ENCODE measurements at regions not wholly inside any gene's neighbourhood (a gene's known extent, or its start where the extent isn't known, plus 50 kb on each side); places are given as distances from the start of the nearest gene placed in this dataset.

- ChIA-PET POLR2A (no interaction called here), CTCF (interaction anchor here (1.0 kb wide), 1 partner anchor 478 kb away, joined by 4 read pairs; no protein-coding TSS in a partner anchor)
- DNase-seq (ENCODE audit: extremely low spot score): no peak
- TF ChIP-seq CTCF (IDR thresholded peaks at IDR 0.05; ENCODE audit: control extremely low read depth, extremely low read depth, low read depth, missing control alignments): no peak
Measured at GRCh38 chr18:33844232-33844631, 266.2 kb downstream of the ASXL3 start.

- no peak for DNase-seq (ENCODE audit: extremely low spot score)
- TF ChIP-seq CTCF (IDR thresholded peaks at IDR 0.05; ENCODE audit: control extremely low read depth, extremely low read depth, low read depth, missing control alignments): no peak
- ChIA-PET CTCF (interaction anchor here (1.2 to 4.0 kb wide), 5 partner anchors 7 to 18 kb away, joined by 3 to 15 read pairs (median 5); no protein-coding TSS in a partner anchor), POLR2A (interaction anchor here (0.7 kb wide), 1 partner anchor 405 kb away, joined by 3 read pairs; no protein-coding TSS in a partner anchor)
Measured at GRCh38 chr18:33841221-33841967, 263.4 kb downstream of the ASXL3 start.

DNA sequence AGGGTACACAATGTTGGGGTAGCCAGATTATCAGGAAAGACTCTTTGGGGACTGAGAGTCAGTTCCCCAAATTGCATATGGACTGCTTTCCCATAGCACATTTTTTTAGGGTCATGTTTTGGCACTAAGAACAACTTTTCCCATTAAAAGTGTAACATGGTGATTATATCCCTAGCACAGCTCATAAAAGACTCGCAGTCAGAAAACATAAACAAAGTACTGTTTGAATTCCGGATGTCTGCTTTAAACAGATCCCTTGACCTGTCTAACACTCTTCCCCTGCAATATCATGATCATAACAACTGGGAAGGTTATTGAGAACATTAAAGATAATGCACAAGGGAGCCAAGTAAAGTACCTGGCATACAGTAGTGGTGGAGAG, 262.2 kb downstream of the ASXL3 start:
- ChIA-PET POLR2A (no interaction called here), CTCF (interaction anchor here (0.9 to 4.0 kb wide), 12 partner anchors 8 to 608 kb away, joined by 3 to 15 read pairs (median 6); no protein-coding TSS in a partner anchor)
- DNase-seq (ENCODE audit: extremely low spot score): no peak
- TF ChIP-seq CTCF (IDR thresholded peaks at IDR 0.05; ENCODE audit: control extremely low read depth, extremely low read depth, low read depth, missing control alignments): no peak

- DNase-seq (ENCODE audit: extremely low spot score): peak; percentile 32
- ChIA-PET CTCF (interaction anchor here (0.9 to 4.0 kb wide), 17 partner anchors 9 to 609 kb away, joined by 3 to 15 read pairs (median 4); no protein-coding TSS in a partner anchor), POLR2A (no interaction called here)
- peak; percentile 76 for TF ChIP-seq CTCF (IDR thresholded peaks at IDR 0.05; ENCODE audit: control extremely low read depth, extremely low read depth, low read depth, missing control alignments)
Measured at GRCh38 chr18:33839452-33840211, 261.6 kb downstream of the ASXL3 start.

DNA sequence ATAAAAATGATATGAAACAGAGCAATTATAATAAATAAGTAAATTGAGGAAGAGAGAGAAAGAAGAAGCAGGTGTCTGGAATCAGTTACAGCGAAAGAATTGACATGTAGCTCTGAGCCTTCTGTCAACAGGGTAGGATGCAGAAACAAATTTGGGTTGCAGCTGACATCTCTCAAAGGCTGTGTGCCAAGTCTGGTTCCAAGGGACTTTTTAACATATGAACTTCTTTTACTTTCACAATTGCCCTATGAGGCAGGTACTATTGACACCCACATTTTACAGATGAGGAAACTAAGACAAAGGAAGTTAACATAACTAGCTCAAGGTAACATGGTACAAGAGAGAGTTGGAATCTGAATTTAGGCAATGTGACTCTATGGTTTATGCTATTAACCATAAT, 260.0 kb downstream of the ASXL3 start:
- ChIA-PET CTCF (interaction anchor here (1.2 to 4.0 kb wide), 10 partner anchors 9 to 950 kb away, joined by 3 to 15 read pairs (median 6); no protein-coding TSS in a partner anchor), POLR2A (no interaction called here)
- DNase-seq (ENCODE audit: extremely low spot score): no peak
- TF ChIP-seq CTCF (IDR thresholded peaks at IDR 0.05; ENCODE audit: control extremely low read depth, extremely low read depth, low read depth, missing control alignments): no peak

DNA sequence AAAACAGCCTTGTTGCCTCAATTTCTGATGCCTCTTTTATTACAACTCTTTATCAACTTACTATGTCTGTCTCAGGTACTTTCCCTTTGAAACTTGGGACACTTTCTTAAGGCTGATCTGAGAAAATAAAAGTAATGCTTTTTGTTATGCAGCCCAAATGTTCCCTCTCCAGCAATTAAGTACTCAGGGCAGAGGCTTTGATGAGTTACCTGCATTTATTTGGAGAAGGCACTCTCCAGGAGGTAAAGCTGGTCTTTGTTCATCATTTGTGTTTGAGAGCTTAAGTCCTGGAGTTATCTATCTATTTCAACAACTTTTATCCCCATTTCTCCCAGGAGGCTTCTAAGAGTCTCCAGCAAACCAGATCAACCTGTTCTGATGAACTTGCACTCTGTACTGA, 259.2 kb downstream of the ASXL3 start:
- CTCF ChIA-PET: interaction anchor here (1.2 to 4.0 kb wide), 5 partner anchors 8 to 951 kb away, joined by 3 to 15 read pairs (median 4); no protein-coding TSS in a partner anchor
- no peak for TF ChIP-seq CTCF (IDR thresholded peaks at IDR 0.05; ENCODE audit: control extremely low read depth, extremely low read depth, low read depth, missing control alignments)
- DNase-seq (ENCODE audit: extremely low spot score): no peak
- POLR2A ChIA-PET: no interaction called here

All from GM10248 (cell line).